ENCODE measurements at regions not wholly inside any gene's neighbourhood (a gene's known extent, or its start where the extent isn't known, plus 50 kb on each side); places are given as distances from the start of the nearest gene placed in this dataset.

- TF ChIP-seq POLR2AphosphoS5 (IDR thresholded peaks at IDR 0.05; ENCODE audit: low read depth, low read length) (no peak), SIN3A (IDR thresholded peaks at IDR 0.05; ENCODE audit: borderline replicate concordance, insufficient read depth, low read length) (no peak), TAF1 (IDR thresholded peaks at IDR 0.05; ENCODE audit: borderline replicate concordance, insufficient read depth, low read length) (no peak), FOXP2 (optimal IDR thresholded peaks at IDR 0.05; ENCODE audit: borderline replicate concordance, extremely low read depth, extremely low read length, insufficient read depth) (no peak)
- TF ChIP-seq, protein P1, sequence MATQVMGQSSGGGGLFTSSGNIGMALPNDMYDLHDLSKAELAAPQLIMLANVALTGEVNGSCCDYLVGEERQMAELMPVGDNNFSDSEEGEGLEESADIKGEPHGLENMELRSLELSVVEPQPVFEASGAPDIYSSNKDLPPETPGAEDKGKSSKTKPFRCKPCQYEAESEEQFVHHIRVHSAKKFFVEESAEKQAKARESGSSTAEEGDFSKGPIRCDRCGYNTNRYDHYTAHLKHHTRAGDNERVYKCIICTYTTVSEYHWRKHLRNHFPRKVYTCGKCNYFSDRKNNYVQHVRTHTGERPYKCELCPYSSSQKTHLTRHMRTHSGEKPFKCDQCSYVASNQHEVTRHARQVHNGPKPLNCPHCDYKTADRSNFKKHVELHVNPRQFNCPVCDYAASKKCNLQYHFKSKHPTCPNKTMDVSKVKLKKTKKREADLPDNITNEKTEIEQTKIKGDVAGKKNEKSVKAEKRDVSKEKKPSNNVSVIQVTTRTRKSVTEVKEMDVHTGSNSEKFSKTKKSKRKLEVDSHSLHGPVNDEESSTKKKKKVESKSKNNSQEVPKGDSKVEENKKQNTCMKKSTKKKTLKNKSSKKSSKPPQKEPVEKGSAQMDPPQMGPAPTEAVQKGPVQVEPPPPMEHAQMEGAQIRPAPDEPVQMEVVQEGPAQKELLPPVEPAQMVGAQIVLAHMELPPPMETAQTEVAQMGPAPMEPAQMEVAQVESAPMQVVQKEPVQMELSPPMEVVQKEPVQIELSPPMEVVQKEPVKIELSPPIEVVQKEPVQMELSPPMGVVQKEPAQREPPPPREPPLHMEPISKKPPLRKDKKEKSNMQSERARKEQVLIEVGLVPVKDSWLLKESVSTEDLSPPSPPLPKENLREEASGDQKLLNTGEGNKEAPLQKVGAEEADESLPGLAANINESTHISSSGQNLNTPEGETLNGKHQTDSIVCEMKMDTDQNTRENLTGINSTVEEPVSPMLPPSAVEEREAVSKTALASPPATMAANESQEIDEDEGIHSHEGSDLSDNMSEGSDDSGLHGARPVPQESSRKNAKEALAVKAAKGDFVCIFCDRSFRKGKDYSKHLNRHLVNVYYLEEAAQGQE (IDR thresholded peaks at IDR 0.05; ENCODE audit: insufficient read depth in 1 of 2, low read depth in 2 of 2, low read length in 2 of 2), result no peak
These were observed 214.7 kb upstream of the CHRNA7 start for GRCh38 chr15:31815411-31816155.

DNA sequence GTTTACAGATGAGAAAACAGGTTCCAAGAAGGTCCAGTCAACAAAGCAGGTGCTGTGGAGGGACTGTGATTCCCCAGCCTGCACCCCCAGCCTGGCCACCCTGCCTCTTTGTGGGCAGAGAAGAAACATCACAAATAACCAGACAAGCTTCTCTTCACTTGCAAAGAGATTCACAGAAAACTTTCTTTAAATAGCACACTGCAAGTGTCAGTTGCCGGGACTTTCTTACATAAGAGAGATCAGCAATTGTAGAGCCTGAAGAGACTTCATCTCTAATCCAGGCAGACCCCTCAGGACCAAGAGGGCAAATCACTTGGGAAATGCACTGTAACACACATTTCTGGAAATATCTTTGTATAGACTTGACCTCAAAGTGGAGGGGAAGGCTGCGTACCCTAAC lies 207.9 kb upstream of the CHRNA7 start:
- no peak for TF ChIP-seq SIN3A (IDR thresholded peaks at IDR 0.05; ENCODE audit: borderline replicate concordance, insufficient read depth, low read length)
- TF ChIP-seq, protein P1 (IDR thresholded peaks at IDR 0.05; ENCODE audit: insufficient read depth in 1 of 2, low read depth in 2 of 2, low read length in 2 of 2), result no peak
- no peak for TF ChIP-seq FOXP2 (optimal IDR thresholded peaks at IDR 0.05; ENCODE audit: borderline replicate concordance, extremely low read depth, extremely low read length, insufficient read depth)
- TF ChIP-seq POLR2AphosphoS5 (IDR thresholded peaks at IDR 0.05; ENCODE audit: low read depth, low read length), result no peak
- TF ChIP-seq TAF1 (IDR thresholded peaks at IDR 0.05; ENCODE audit: borderline replicate concordance, insufficient read depth, low read length), result no peak

DNA sequence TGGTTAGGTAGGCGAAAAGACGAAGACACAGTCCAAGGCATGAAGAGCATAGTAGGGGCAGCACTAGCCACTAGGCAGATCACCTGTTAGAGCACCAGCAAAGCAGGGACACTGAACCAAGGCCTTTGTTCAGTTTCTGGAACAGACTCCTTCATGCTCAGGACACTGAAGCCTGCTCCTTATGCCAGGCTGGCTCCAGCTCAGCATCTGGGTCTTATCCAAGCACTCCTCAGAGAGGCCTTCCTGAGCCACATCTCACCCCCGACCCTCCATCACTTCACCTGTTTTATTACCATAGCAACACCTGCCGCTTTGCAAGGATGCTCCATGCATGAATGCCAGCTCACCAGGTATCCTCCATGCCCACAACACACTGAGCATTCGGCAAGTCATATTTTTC lies 206.3 kb upstream of the CHRNA7 start:
- TF ChIP-seq, protein P1 (IDR thresholded peaks at IDR 0.05; ENCODE audit: insufficient read depth in 1 of 2, low read depth in 2 of 2, low read length in 2 of 2), result no peak
- TF ChIP-seq FOXP2 (optimal IDR thresholded peaks at IDR 0.05; ENCODE audit: borderline replicate concordance, extremely low read depth, extremely low read length, insufficient read depth), result no peak
- TF ChIP-seq TAF1 (IDR thresholded peaks at IDR 0.05; ENCODE audit: borderline replicate concordance, insufficient read depth, low read length), result no peak
- no peak for TF ChIP-seq SIN3A (IDR thresholded peaks at IDR 0.05; ENCODE audit: borderline replicate concordance, insufficient read depth, low read length)
- TF ChIP-seq POLR2AphosphoS5 (IDR thresholded peaks at IDR 0.05; ENCODE audit: low read depth, low read length), result no peak

- TF ChIP-seq SIN3A (IDR thresholded peaks at IDR 0.05; ENCODE audit: borderline replicate concordance, insufficient read depth, low read length) (no peak), FOXP2 (optimal IDR thresholded peaks at IDR 0.05; ENCODE audit: borderline replicate concordance, extremely low read depth, extremely low read length, insufficient read depth) (no peak), POLR2AphosphoS5 (IDR thresholded peaks at IDR 0.05; ENCODE audit: low read depth, low read length) (no peak), TAF1 (IDR thresholded peaks at IDR 0.05; ENCODE audit: borderline replicate concordance, insufficient read depth, low read length) (no peak)
- TF ChIP-seq, protein P1 (IDR thresholded peaks at IDR 0.05; ENCODE audit: insufficient read depth in 1 of 2, low read depth in 2 of 2, low read length in 2 of 2), result no peak
These were observed 201.7 kb upstream of the CHRNA7 start for GRCh38 chr15:31828594-31828993.

Measured in PFSK-1 (cell line).